Activated T-helper 1 cell treated with anti-CD3 and anti-CD28 coated beads, Interleukin-12 subunit alpha, Interleukin-12 subunit beta, Interleukin-2, Interleukin-4 antibody, amounts not matched to agents 30 ng/mL and 10 ng/mL and 1 ng/mL, durations not matched to agents 14 hours and 24 hours and 36 hours (primary cell): ENCODE measurements at regions not wholly inside any gene's neighbourhood (a gene's known extent, or its start where the extent isn't known, plus 50 kb on each side); places are given as distances from the start of the nearest gene placed in this dataset.
"Not testable (repeated sequence)": the region's sequence is repeated elsewhere in the genome, so short reads cannot be mapped to it uniquely, and the experiment has no call there.

Experiments used
- DNase-seq: peaks from one replicate; pipeline ENCODE4 v3.0.0; 2021; ENCODE audit warnings: low spot score
- H3K27ac Mint-ChIP-seq: one replicate; pipeline ENCODE4 v1.8.0; 2021; ENCODE audit warnings: mild to moderate bottlenecking, mixed read lengths
- H3K27me3 Mint-ChIP-seq: one replicate; pipeline ENCODE4 v1.8.0; 2022; ENCODE audit warnings: mild to moderate bottlenecking, moderate library complexity, mixed read lengths; ENCODE audit not compliant: insufficient read depth
- H3K36me3 Mint-ChIP-seq: one replicate; pipeline ENCODE4 v1.8.0; 2021; ENCODE audit warnings: low read depth, mixed read lengths
- H3K4me1 Mint-ChIP-seq: one replicate; pipeline ENCODE4 v1.8.0; 2021; ENCODE audit warnings: low read depth, mixed read lengths
- H3K4me3 Mint-ChIP-seq: one replicate; pipeline ENCODE4 v1.8.0; 2021; ENCODE audit warnings: mild to moderate bottlenecking, moderate library complexity, mixed read lengths
- H3K9me3 Mint-ChIP-seq: one replicate; pipeline ENCODE4 v1.8.0; 2021; ENCODE audit warnings: mixed read lengths
- intact Hi-C: fragments of 100-400 bp; cut with micrococcal nuclease; formaldehyde crosslinking; loops from one replicate; pipeline ENCODE4 v1.15.1; 2024

GRCh38 chr5:86170194-86170593 lies 447.5 kb upstream of the COX7C start:
- H3K36me3 Mint-ChIP-seq = no peaks in the 10 kb centered on the region
- no peak overlapping the region for H3K27ac Mint-ChIP-seq
- H3K27me3 Mint-ChIP-seq = no peaks in the 10 kb centered on the region
- H3K4me3 Mint-ChIP-seq = no peak overlapping the region
- intact Hi-C loops = no loop called here
- DNase-seq = no peak
- H3K9me3 Mint-ChIP-seq = peaks cover 3% of the 10 kb centered on the region
- H3K4me1 Mint-ChIP-seq = no peaks in the 10 kb centered on the region

GRCh38 chr5:86175224-86175623 lies 442.5 kb upstream of the COX7C start:
- Mint-ChIP-seq H3K36me3 (no peaks in the 10 kb centered on the region), H3K4me1 (no peaks in the 10 kb centered on the region), H3K9me3 (no peaks in the 10 kb centered on the region), H3K27me3 (no peaks in the 10 kb centered on the region), H3K27ac (no peak overlapping the region), H3K4me3 (no peak overlapping the region)
- intact Hi-C loops = no loop called here
- no peak for DNase-seq

- no peaks in the 10 kb centered on the region for H3K9me3 Mint-ChIP-seq
Measured at GRCh38 chr5:86199287-86199686, 418.5 kb upstream of the COX7C start.

GRCh38 chr5:86228147-86228546 lies 389.6 kb upstream of the COX7C start:
- Mint-ChIP-seq H3K27me3 (no peaks in the 10 kb centered on the region), H3K9me3 (peaks cover 6% of the 10 kb centered on the region), H3K36me3 (no peaks in the 10 kb centered on the region), H3K4me1 (no peaks in the 10 kb centered on the region), H3K4me3 (no peak overlapping the region), H3K27ac (no peak overlapping the region)
- no peak for DNase-seq
- intact Hi-C loops = no loop called here

More at GRCh38 chr5:86199287-86199686, 418.5 kb upstream of the COX7C start:
- H3K27me3 Mint-ChIP-seq = no peaks in the 10 kb centered on the region
- no peak overlapping the region for H3K27ac Mint-ChIP-seq
- DNase-seq = no peak
- no peak overlapping the region for H3K4me3 Mint-ChIP-seq
- H3K4me1 Mint-ChIP-seq = no peaks in the 10 kb centered on the region
- intact Hi-C loops = no loop called here
- no peaks in the 10 kb centered on the region for H3K36me3 Mint-ChIP-seq

GRCh38 chr5:86232246-86232645 lies 385.5 kb upstream of the COX7C start:
- H3K4me3 Mint-ChIP-seq = no peak overlapping the region
- no peak overlapping the region for H3K27ac Mint-ChIP-seq
- H3K9me3 Mint-ChIP-seq = no peaks in the 10 kb centered on the region
- no peak for DNase-seq
- intact Hi-C loops = no loop called here
- H3K27me3 Mint-ChIP-seq = no peaks in the 10 kb centered on the region
- no peaks in the 10 kb centered on the region for H3K4me1 Mint-ChIP-seq
- no peaks in the 10 kb centered on the region for H3K36me3 Mint-ChIP-seq

GRCh38 chr5:86244153-86244552 lies 373.6 kb upstream of the COX7C start:
- intact Hi-C loops = no loop called here
- DNase-seq = no peak
- no peaks in the 10 kb centered on the region for H3K4me1 Mint-ChIP-seq
- no peak overlapping the region for H3K4me3 Mint-ChIP-seq
- no peaks in the 10 kb centered on the region for H3K36me3 Mint-ChIP-seq
- no peaks in the 10 kb centered on the region for H3K27me3 Mint-ChIP-seq
- no peak overlapping the region for H3K27ac Mint-ChIP-seq
- H3K9me3 Mint-ChIP-seq = no peaks in the 10 kb centered on the region

GRCh38 chr5:86257871-86258270 lies 359.9 kb upstream of the COX7C start:
- no peaks in the 10 kb centered on the region for H3K36me3 Mint-ChIP-seq
- no peak for DNase-seq
- no peak overlapping the region for H3K27ac Mint-ChIP-seq
- no peak overlapping the region for H3K4me3 Mint-ChIP-seq
- no peaks in the 10 kb centered on the region for H3K27me3 Mint-ChIP-seq
- intact Hi-C loops = no loop called here
- H3K9me3 Mint-ChIP-seq = peaks cover 4% of the 10 kb centered on the region
- no peaks in the 10 kb centered on the region for H3K4me1 Mint-ChIP-seq

GRCh38 chr5:86284400-86285190 lies 333.1 kb upstream of the COX7C start:
- not testable (repeated sequence) for H3K36me3 Mint-ChIP-seq

GRCh38 chr5:86287437-86287836 lies 330.3 kb upstream of the COX7C start:
- H3K4me1 Mint-ChIP-seq, DNase-seq, intact Hi-C loops, H3K9me3 Mint-ChIP-seq, H3K27me3 Mint-ChIP-seq, H3K4me3 Mint-ChIP-seq, H3K27ac Mint-ChIP-seq, H3K36me3 Mint-ChIP-seq: not testable (repeated sequence)

More at GRCh38 chr5:86284400-86285190, 333.1 kb upstream of the COX7C start:
- H3K27ac Mint-ChIP-seq, H3K4me1 Mint-ChIP-seq, intact Hi-C loops, H3K9me3 Mint-ChIP-seq, H3K4me3 Mint-ChIP-seq, DNase-seq, H3K27me3 Mint-ChIP-seq: not testable (repeated sequence)

GRCh38 chr5:86289786-86290185 lies 328.0 kb upstream of the COX7C start:
- H3K4me1 Mint-ChIP-seq, DNase-seq, H3K27ac Mint-ChIP-seq, H3K36me3 Mint-ChIP-seq, H3K27me3 Mint-ChIP-seq, H3K9me3 Mint-ChIP-seq, intact Hi-C loops, H3K4me3 Mint-ChIP-seq: not testable (repeated sequence)

GRCh38 chr5:86292811-86293210 lies 324.9 kb upstream of the COX7C start:
- not testable (repeated sequence) for H3K4me1 Mint-ChIP-seq

GRCh38 chr5:86302643-86303042 lies 315.1 kb upstream of the COX7C start:
- H3K27ac Mint-ChIP-seq, H3K9me3 Mint-ChIP-seq, DNase-seq, H3K4me3 Mint-ChIP-seq, H3K27me3 Mint-ChIP-seq, H3K4me1 Mint-ChIP-seq, intact Hi-C loops, H3K36me3 Mint-ChIP-seq: not testable (repeated sequence)

More at GRCh38 chr5:86292811-86293210, 324.9 kb upstream of the COX7C start:
- DNase-seq, H3K9me3 Mint-ChIP-seq, H3K27me3 Mint-ChIP-seq, intact Hi-C loops, H3K27ac Mint-ChIP-seq, H3K4me3 Mint-ChIP-seq, H3K36me3 Mint-ChIP-seq: not testable (repeated sequence)

GRCh38 chr5:86305050-86305449 lies 312.7 kb upstream of the COX7C start:
- H3K4me1 Mint-ChIP-seq, H3K9me3 Mint-ChIP-seq, H3K27me3 Mint-ChIP-seq, H3K27ac Mint-ChIP-seq, DNase-seq, H3K36me3 Mint-ChIP-seq, intact Hi-C loops, H3K4me3 Mint-ChIP-seq: not testable (repeated sequence)

GRCh38 chr5:86314951-86315350 lies 302.8 kb upstream of the COX7C start:
- DNase-seq = no peak
- Mint-ChIP-seq H3K27me3 (no peaks in the 10 kb centered on the region), H3K27ac (no peak overlapping the region), H3K36me3 (no peaks in the 10 kb centered on the region), H3K4me3 (no peak overlapping the region), H3K4me1 (no peaks in the 10 kb centered on the region), H3K9me3 (no peaks in the 10 kb centered on the region)
- intact Hi-C loops = no loop called here
